Adipocyte (in vitro differentiated cells): ENCODE measurements at regions not wholly inside any gene's neighbourhood (a gene's known extent, or its start where the extent isn't known, plus 50 kb on each side); places are given as distances from the start of the nearest gene placed in this dataset.
A peak's percentile ranks its signal among the peaks of the same experiment; 100 is the strongest.

Source experiments
- DNase-seq: peaks from one replicate; pipeline ENCODE4 v3.0.0-alpha.2; 2015; ENCODE audit warnings: low read depth
- H3K27me3 ChIP-seq: replicated peaks from 2 replicates; pipeline ENCODE4 v1.7.0; 2013; ENCODE audit warnings: mild to moderate bottlenecking, low read length, moderate library complexity; ENCODE audit not compliant: control insufficient read depth, insufficient read depth
- H3K36me3 ChIP-seq: 2 replicates; pipeline ENCODE4 v1.7.0; 2013; ENCODE audit warnings: low read length, mild to moderate bottlenecking, moderate library complexity; ENCODE audit not compliant: control insufficient read depth, insufficient read depth, severe bottlenecking
- H3K4me1 ChIP-seq: 2 replicates; pipeline ENCODE4 v1.7.0; 2013; ENCODE audit warnings: mild to moderate bottlenecking, low read length, moderate library complexity; ENCODE audit not compliant: control insufficient read depth, insufficient read depth
- H3K4me3 ChIP-seq: 2 replicates; pipeline ENCODE4 v1.7.0; 2013; ENCODE audit warnings: mild to moderate bottlenecking, low read length, moderate library complexity
- H3K9ac ChIP-seq: 2 replicates; pipeline ENCODE4 v1.7.0; 2013; ENCODE audit warnings: mild to moderate bottlenecking, low read length, moderate library complexity
- H3K9me3 ChIP-seq: 2 replicates; pipeline ENCODE4 v1.7.0; 2013; ENCODE audit warnings: mild to moderate bottlenecking, low read length, moderate library complexity; ENCODE audit not compliant: control insufficient read depth

DNA sequence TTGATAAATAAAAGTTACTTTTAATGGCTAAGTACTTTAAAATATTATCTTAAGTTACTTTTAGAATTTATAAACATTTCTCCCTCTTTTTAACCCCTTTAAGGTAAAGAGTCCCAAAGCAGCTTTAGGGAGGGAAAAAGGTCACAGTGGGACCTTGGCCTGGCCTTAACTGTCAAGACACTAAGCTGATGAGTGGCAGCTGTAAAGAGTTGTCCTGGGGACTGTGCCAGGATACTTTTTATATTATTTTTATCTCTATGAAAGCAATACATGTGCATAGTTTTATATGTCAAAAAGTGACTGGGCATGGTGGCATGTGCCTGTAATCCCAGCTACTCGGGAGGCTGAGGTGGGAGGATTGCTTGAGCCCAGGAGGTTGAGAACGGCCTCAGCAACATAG, 94.2 kb upstream of the RESF1 start:
- Histone ChIP-seq H3K9ac (no peak overlapping the region), H3K4me1 (peaks cover 7% of the 10 kb centered on the region), H3K36me3 (no peaks in the 10 kb centered on the region), H3K9me3 (no peaks in the 10 kb centered on the region), H3K4me3 (no peak overlapping the region), H3K27me3 (no peaks in the 10 kb centered on the region)
- DNase-seq: no peak

DNA sequence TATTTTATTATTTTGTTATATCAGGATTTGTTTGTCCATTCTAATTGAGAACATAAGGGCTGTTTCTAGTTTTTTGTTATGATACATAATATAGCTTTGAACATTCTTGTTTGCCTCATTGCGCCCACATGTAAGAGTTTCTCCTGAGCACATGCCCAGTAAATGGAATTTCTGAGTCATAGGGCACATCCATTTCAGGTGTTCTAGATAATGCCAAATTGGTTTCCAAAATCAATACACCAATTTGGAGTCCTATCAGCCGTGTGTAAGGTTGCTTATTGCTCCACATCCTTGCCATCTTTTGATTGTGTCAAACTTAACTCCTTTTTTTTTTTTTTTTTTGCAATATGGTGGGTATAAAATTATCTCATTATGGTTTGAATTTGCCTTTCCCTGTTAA, 97.9 kb upstream of the RESF1 start:
- H3K9me3 ChIP-seq: no peaks in the 10 kb centered on the region
- no peak overlapping the region for H3K4me3 ChIP-seq
- peak; percentile 31 for DNase-seq
- no peak overlapping the region for H3K9ac ChIP-seq
- H3K4me1 ChIP-seq: no peaks in the 10 kb centered on the region
- H3K27me3 ChIP-seq: no peaks in the 10 kb centered on the region
- H3K36me3 ChIP-seq: no peaks in the 10 kb centered on the region

DNA sequence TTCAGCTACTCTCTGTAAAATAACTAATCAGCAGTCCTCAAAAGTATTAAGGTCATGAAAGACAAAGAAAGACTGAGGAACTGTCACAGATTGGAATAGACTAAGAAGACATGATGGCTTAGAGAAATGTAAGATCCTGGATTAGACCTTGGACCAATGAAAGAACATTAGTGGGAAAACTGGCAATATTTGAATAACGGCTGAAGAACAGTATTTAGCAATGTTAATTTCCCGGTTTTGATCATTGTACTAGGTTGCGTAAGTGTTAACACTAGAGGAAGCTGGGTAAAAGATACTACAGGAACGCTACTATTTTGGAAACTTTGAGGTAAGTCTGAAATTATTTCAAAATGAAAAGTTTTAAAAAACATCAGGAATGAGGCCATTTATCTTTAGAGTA, 98.8 kb upstream of the RESF1 start:
- no peaks in the 10 kb centered on the region for H3K36me3 ChIP-seq
- no peaks in the 10 kb centered on the region for H3K4me1 ChIP-seq
- H3K4me3 ChIP-seq: no peak overlapping the region
- H3K27me3 ChIP-seq: no peaks in the 10 kb centered on the region
- no peak overlapping the region for H3K9ac ChIP-seq
- peak; percentile 10 for DNase-seq
- no peaks in the 10 kb centered on the region for H3K9me3 ChIP-seq

DNA sequence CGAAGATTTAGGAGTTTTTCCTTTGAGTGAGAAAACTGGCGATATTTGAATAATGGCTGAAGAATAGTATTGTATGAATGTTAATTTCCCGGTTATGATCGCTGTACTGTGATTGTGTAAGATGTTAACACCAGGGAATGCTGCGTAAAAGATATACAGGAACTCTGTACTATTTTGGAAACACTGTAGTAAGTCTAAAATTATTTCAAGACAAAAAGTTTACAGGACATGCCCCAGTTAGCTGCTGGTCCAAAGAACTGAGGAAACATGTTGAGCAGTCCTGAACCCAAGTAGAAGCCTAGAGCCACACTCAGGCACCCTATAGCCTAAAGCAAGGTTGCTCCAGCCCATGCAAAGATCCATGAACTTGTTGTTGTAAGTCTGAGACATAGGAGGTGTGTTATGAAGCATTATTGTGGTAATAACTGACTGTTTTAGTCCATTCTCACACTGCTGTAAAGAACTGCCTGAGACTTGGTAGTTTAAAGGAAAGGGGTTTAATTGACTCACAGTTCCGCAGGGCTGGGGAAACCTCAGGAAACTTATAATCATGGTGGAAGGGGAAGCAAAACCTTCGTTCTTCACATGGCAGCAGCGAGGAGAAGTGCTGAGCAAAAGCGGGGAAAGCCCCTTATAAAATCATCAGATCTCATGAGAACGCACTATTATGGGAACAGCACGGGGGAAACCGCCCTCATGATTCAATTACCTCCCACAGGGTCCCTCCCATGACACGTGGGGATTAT, 99.8 kb upstream of the RESF1 start:
- H3K4me1 ChIP-seq: peaks cover under 1% of the 10 kb centered on the region
- DNase-seq: no peak
- no peaks in the 10 kb centered on the region for H3K9me3 ChIP-seq

DNA sequence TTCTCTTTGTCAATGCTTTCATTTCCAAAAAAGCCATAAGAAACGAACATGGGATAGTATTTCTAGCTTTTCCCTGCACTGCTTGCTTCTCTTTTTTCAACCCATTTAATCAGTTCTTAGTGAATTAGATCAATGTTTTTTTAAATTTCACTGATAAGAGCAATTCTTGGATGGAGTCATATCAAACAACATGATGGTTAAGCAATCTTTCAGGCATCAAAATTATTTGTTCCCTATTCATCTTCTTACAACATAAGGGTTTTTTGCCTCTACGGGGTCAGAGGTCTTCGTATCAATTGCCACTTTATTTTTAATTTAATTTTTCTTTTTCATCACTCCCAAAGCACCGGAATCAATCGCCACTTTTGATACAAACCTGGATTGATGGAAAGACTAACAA, 103.8 kb upstream of the RESF1 start:
- no peak for DNase-seq

More for the DNA sequence above, 99.8 kb upstream of the RESF1 start:
- no peaks in the 10 kb centered on the region for H3K36me3 ChIP-seq
- H3K4me3 ChIP-seq: no peak overlapping the region
- no peak overlapping the region for H3K9ac ChIP-seq
- H3K27me3 ChIP-seq: no peaks in the 10 kb centered on the region

DNA sequence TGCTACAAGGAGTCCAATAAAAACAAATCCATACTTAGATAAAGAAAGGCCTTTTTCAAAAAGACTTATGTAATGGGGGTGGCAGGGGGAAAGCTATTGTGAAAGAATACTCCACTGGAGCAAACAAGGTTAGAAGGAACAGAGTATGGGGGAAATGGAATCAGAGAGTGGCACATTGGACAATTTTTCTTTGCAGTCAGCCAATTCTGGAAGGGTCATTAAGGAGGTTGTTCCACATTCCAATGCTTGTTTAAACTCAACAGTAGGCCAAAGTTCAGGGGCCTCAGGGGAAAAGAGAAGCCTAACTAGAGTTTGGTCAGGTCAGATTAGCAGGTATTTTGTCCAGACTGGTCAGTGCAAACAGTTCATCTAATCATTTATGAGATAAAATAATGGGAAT, 105.2 kb upstream of the RESF1 start:
- H3K4me3 ChIP-seq: no peak overlapping the region
- H3K27me3 ChIP-seq: no peaks in the 10 kb centered on the region
- peaks cover 31% of the 10 kb centered on the region for H3K9me3 ChIP-seq
- peaks cover 6% of the 10 kb centered on the region for H3K4me1 ChIP-seq
- DNase-seq: no peak
- no peaks in the 10 kb centered on the region for H3K36me3 ChIP-seq
- H3K9ac ChIP-seq: no peak overlapping the region

More for the DNA sequence above, 103.8 kb upstream of the RESF1 start:
- Histone ChIP-seq H3K9me3 (peaks cover 17% of the 10 kb centered on the region), H3K4me3 (no peak overlapping the region), H3K27me3 (no peaks in the 10 kb centered on the region), H3K9ac (no peak overlapping the region), H3K36me3 (no peaks in the 10 kb centered on the region), H3K4me1 (peaks cover 6% of the 10 kb centered on the region)

DNA sequence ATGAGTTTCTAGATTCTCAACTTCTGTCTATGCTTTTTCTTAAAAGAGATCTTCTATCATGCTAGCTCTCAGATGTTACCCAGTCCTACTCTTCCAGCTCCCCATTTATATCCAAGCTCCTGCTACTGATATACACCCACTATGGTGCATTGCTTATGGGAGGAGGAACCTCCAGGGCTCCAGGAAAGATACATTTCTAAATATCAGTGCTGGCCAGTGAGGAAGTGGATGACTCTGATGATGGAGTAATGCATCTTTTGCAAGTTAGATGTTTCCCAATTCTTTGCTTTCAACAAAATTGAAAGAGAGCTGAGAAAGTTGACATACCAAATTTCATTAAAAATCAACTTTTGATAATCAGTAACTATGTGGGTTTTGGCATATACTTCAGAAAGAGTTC, 105.7 kb upstream of the RESF1 start:
- peaks cover 6% of the 10 kb centered on the region for H3K4me1 ChIP-seq
- no peak overlapping the region for H3K4me3 ChIP-seq
- no peaks in the 10 kb centered on the region for H3K36me3 ChIP-seq
- H3K9ac ChIP-seq: no peak overlapping the region
- no peak for DNase-seq
- H3K9me3 ChIP-seq: peaks cover 36% of the 10 kb centered on the region
- no peaks in the 10 kb centered on the region for H3K27me3 ChIP-seq

DNA sequence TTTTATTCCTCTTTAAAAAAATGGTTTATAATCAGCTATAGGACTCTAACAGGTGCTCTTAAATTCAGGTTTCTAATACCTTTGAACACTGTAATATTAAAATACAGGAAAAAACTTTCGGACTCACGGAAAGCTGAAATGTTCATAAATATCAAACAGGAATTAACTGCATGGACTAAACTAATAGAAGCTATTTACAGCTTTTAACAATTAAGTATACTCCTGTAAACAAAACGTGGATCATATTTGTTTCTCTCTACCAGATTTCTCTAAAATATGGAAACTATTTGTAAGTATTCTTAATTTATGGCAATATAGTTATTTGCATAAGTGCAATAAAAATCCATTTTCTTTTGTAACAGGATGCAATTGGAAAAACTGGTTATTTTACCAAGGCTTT, 108.9 kb upstream of the RESF1 start:
- no peaks in the 10 kb centered on the region for H3K36me3 ChIP-seq
- peaks cover 54% of the 10 kb centered on the region for H3K9me3 ChIP-seq
- no peak overlapping the region for H3K4me3 ChIP-seq
- DNase-seq: no peak
- H3K9ac ChIP-seq: no peak overlapping the region
- H3K4me1 ChIP-seq: peaks cover 6% of the 10 kb centered on the region
- H3K27me3 ChIP-seq: no peaks in the 10 kb centered on the region

DNA sequence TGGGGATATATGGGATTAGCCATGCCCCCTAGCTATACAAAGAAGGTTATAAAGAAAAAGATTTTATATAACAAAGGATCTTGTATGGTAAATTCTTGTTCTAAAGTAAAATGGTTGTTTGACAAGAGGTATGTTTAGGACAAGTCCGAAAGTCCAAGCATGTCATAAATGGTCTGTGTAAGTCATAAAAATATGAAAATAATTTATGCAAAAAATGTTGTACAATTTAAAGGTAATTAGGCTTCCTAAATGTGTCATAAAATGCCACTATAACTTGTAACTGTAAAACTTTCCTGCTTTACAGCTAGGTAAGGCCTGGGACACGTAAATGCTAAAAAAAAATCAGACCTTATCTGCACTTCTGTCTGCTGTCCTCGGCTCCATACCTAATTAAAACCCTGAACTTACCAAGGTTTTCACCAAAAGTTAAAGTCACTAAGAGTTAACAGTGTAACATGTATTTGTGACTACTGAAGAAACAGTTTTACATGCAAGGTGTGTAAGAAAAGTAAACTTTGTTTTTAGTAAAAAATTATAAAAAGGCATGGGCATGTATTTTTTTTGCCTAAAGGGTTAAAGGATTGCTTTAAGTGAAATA, 110.0 kb upstream of the RESF1 start:
- Histone ChIP-seq H3K4me3 (no peak overlapping the region), H3K9ac (no peak overlapping the region), H3K9me3 (peaks cover 54% of the 10 kb centered on the region), H3K27me3 (no peaks in the 10 kb centered on the region), H3K4me1 (peaks cover 3% of the 10 kb centered on the region), H3K36me3 (no peaks in the 10 kb centered on the region)
- peak; percentile 6 for DNase-seq

DNA sequence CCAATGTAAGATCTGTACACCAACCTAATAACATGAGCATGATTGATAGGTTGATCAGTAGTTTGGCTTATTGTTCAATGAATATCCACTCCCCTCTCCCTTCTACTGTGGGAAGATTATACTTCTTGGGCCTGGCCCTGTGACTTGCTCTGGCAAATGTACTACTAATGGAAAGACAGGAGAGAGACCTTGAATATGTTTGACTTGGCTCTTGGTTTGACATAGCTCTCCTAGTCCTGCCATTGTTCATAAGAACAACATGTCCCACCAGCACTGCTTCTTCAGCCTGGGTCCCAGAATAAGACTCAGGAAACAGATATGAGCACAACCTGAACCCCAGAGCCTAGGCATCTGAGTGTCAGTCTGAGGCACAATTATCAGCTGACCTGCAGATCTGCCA, 112.8 kb upstream of the RESF1 start:
- peaks cover 46% of the 10 kb centered on the region for H3K9me3 ChIP-seq

DNA sequence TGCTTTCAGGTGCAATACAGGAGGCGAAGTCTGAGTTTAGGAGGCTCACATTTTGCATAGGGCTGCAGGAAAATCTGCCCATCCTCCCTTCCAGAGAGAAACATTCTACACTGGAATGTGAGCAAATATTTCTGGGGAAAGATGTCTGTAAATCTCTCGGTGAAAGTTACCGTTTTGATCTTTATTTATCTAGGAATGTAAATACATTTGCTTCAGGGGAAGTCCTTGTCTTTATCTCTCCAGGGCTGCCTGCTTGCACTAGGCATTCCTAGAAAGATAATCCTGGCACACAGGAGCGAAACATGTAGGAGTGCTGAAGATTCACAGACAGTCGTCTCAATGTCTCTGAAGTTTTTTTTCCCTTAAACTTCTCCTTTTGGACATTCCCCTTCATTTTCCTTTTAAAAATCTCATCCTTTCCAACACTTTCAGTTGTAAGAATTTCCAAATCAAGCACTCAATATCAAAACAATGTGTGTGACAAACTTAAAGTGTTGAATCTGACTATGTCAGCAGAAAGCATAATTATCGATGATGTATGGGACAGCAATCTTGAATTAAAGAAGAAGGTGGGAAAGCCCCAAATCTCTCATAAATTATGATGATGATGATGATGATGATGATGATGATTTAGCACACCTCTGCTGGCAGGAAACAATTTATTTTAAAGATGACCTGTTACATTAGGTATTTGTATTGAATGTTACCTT, 113.4 kb upstream of the RESF1 start:
- no peak overlapping the region for H3K4me3 ChIP-seq
- H3K27me3 ChIP-seq: no peaks in the 10 kb centered on the region
- DNase-seq: no peak
- H3K4me1 ChIP-seq: no peaks in the 10 kb centered on the region
- H3K36me3 ChIP-seq: no peaks in the 10 kb centered on the region
- H3K9ac ChIP-seq: no peak overlapping the region
- peaks cover 40% of the 10 kb centered on the region for H3K9me3 ChIP-seq

More for the DNA sequence above, 112.8 kb upstream of the RESF1 start:
- Histone ChIP-seq H3K4me1 (no peaks in the 10 kb centered on the region), H3K27me3 (no peaks in the 10 kb centered on the region), H3K9ac (no peak overlapping the region), H3K36me3 (no peaks in the 10 kb centered on the region), H3K4me3 (no peak overlapping the region)
- no peak for DNase-seq
